ENCODE measurements at regions not wholly inside any gene's neighbourhood (a gene's known extent, or its start where the extent isn't known, plus 50 kb on each side); places are given as distances from the start of the nearest gene placed in this dataset.

- TF ChIP-seq POLR2AphosphoS5 (IDR thresholded peaks at IDR 0.05): no peak
- TF ChIP-seq CTCF (IDR thresholded peaks at IDR 0.05): no peak
- no peak for TF ChIP-seq POLR2A (IDR thresholded peaks at IDR 0.05; ENCODE audit: low read depth)
- no peak for TF ChIP-seq EP300 (IDR thresholded peaks at IDR 0.05)
Measured at GRCh38 chr7:130884437-130885417, 150.7 kb upstream of the KLF14 start.

All from esophagus muscularis mucosa (tissue), 4 donors.